ENCODE measurements at regions not wholly inside any gene's neighbourhood (a gene's known extent, or its start where the extent isn't known, plus 50 kb on each side); places are given as distances from the start of the nearest gene placed in this dataset.

- peak; percentile 43 for DNase-seq
- H3K56ac ChIP-seq (ENCODE audit: extremely low read depth, insufficient read depth, low read length) = no peak overlapping the region
- H3K9ac ChIP-seq (ENCODE audit: low read depth, low read length) = no peak overlapping the region
- no peak overlapping the region for H4K5ac ChIP-seq (ENCODE audit: low read depth, low read length)
- no peak overlapping the region for H3K4me2 ChIP-seq (ENCODE audit: low read depth, low read length)
- CTCF ChIA-PET = no interaction called here
- peak overlapping the region; percentile 73 for H2AFZ ChIP-seq (replicated peaks; ENCODE audit: low read length, poor library complexity)
- H3K79me1 ChIP-seq (ENCODE audit: low read depth in 1 of 2, low read length in 2 of 2) = no peaks in the 10 kb centered on the region
- no peaks in the 10 kb centered on the region for H4K20me1 ChIP-seq (ENCODE audit: insufficient read depth, low read length)
- no peak overlapping the region for H3K18ac ChIP-seq (ENCODE audit: low read depth, low read length)
- dilution Hi-C loops (cut with HindIII; ENCODE audit: low sequenced_read_pairs, unreplicated experiment) = no loop called here
- no peak overlapping the region for H2BK15ac ChIP-seq (ENCODE audit: low read depth, low read length)
- no peak overlapping the region for H2BK120ac ChIP-seq (ENCODE audit: low read depth, low read length)
- H2BK5ac ChIP-seq (ENCODE audit: low read depth, low read length, poor library complexity, severe bottlenecking) = no peak overlapping the region
- no peak overlapping the region for H4K91ac ChIP-seq (ENCODE audit: insufficient read depth, low read depth, low read length)
- H2AK5ac ChIP-seq (ENCODE audit: low read depth, low read length) = no peak overlapping the region
- H3K9me1 ChIP-seq (ENCODE audit: insufficient read depth, low read length) = no peaks in the 10 kb centered on the region
- no peaks in the 10 kb centered on the region for H3K4me1 ChIP-seq (ENCODE audit: control insufficient read depth, insufficient read depth, low read length)
- intact Hi-C loops (cut with micrococcal nuclease) = no loop called here
- peaks cover 13% of the 10 kb centered on the region for H3K27me3 ChIP-seq (ENCODE audit: control insufficient read depth, insufficient read depth, low read length)
- in situ Hi-C loops (cut with MboI; ENCODE audit: low sequenced_read_pairs) = no loop called here
- no peak overlapping the region for H4K8ac ChIP-seq (ENCODE audit: low read depth in 2 of 2, low read length in 2 of 2)
- H3K23ac ChIP-seq (ENCODE audit: low read depth, low read length) = no peak overlapping the region
- no TSS peak for BruUV-seq (replicated peaks)
- no peak overlapping the region for H3K4me3 ChIP-seq (ENCODE audit: insufficient read depth, low read depth, low read length)
- H3K4ac ChIP-seq (ENCODE audit: low read depth, low read length) = no peak overlapping the region
- H3K9me3 ChIP-seq (ENCODE audit: control insufficient read depth, insufficient read depth, low read length) = no peaks in the 10 kb centered on the region
- H2AK9ac ChIP-seq (replicated peaks; ENCODE audit: low read depth, low read length, poor library complexity) = no peak overlapping the region
- H2BK20ac ChIP-seq (ENCODE audit: low read depth, low read length) = no peak overlapping the region
- peak; percentile 82; the same call in 1 of the 2 replicates for ATAC-seq (ENCODE audit: low read depth)
- WGBS, 2 experiments (ENCODE audit: extremely low coverage in 2 of 2, insufficient read length in 1 of 2) = 0% methylated on average over 6 of the region's 14 CpGs; no CpG with 5 or more reads in 1 of the 2 experiments
- no peaks in the 10 kb centered on the region for H3K36me3 ChIP-seq (ENCODE audit: control insufficient read depth, insufficient read depth, low read length)
- H3K14ac ChIP-seq (replicated peaks; ENCODE audit: low read depth, low read length) = no peak overlapping the region
- no peak overlapping the region for H3K27ac ChIP-seq (ENCODE audit: insufficient read depth, low read length)
- POLR2A ChIA-PET (ENCODE audit: unreplicated experiment) = no interaction called here
- no peak for TF ChIP-seq MXI1 (IDR thresholded peaks at IDR 0.05; ENCODE audit: borderline replicate concordance, low read depth, low read length)
- no peak for TF ChIP-seq RFX5 (IDR thresholded peaks at IDR 0.05; ENCODE audit: low read depth, low read length)
- TF ChIP-seq NFE2L2 (IDR thresholded peaks at IDR 0.05; ENCODE audit: low read depth, low read length) = no peak
- no peak for TF ChIP-seq CEBPB (IDR thresholded peaks at IDR 0.05; ENCODE audit: low read depth, low read length)
- TF ChIP-seq MAFK (IDR thresholded peaks at IDR 0.05; ENCODE audit: low read depth, low read length) = no peak
- no peak for TF ChIP-seq POLR2A (IDR thresholded peaks at IDR 0.05; ENCODE audit: low read depth, low read length)
- TF ChIP-seq ELK1 (IDR thresholded peaks at IDR 0.05; ENCODE audit: borderline replicate concordance, low read depth, low read length) = no peak
- peak; percentile 34; the same call in 1 of the 2 replicates for TF ChIP-seq RAD21 (IDR thresholded peaks at IDR 0.05; ENCODE audit: low read length)
- TF ChIP-seq SMC3 (IDR thresholded peaks at IDR 0.05; ENCODE audit: low read depth, low read length) = no peak
- peak; percentile 54 for TF ChIP-seq CTCF (conservative IDR thresholded peaks at IDR 0.05; ENCODE audit: low read depth, low read length)
- TF ChIP-seq BHLHE40 (IDR thresholded peaks at IDR 0.05; ENCODE audit: low read depth, low read length) = no peak
- no peak for TF ChIP-seq CHD1 (IDR thresholded peaks at IDR 0.05; ENCODE audit: low read depth, low read length)
- no peak for TF ChIP-seq FOS (IDR thresholded peaks at IDR 0.05; ENCODE audit: low read depth, low read length)
- no peak for TF ChIP-seq MAZ (IDR thresholded peaks at IDR 0.05; ENCODE audit: borderline replicate concordance, low read depth, low read length)
- peak; percentile 70 for TF ChIP-seq USF2 (IDR thresholded peaks at IDR 0.05; ENCODE audit: low read depth, low read length)
These were observed 112.7 kb downstream of the VPREB1 start for GRCh38 chr22:22357024-22357883.

Data from IMR-90 (cell line).